ENCODE measurements at regions not wholly inside any gene's neighbourhood (a gene's known extent, or its start where the extent isn't known, plus 50 kb on each side); places are given as distances from the start of the nearest gene placed in this dataset.
"Not testable (repeated sequence)": the region's sequence is repeated elsewhere in the genome, so short reads cannot be mapped to it uniquely, and the experiment has no call there.

- not testable (repeated sequence) for DNase-seq (ENCODE audit: low read depth)
Observed at GRCh38 chr1:120465900-120466299, 51.1 kb downstream of the NBPF8 start.

GRCh38 chr1:120477663-120478062 is 62.8 kb downstream of the NBPF8 start:
- DNase-seq (ENCODE audit: low read depth): not testable (repeated sequence)

- DNase-seq (ENCODE audit: low read depth): not testable (repeated sequence)
Observed at GRCh38 chr1:120478400-120478799, 63.6 kb downstream of the NBPF8 start.

- DNase-seq (ENCODE audit: low read depth): not testable (repeated sequence)
Observed at GRCh38 chr1:120487542-120487941, 72.7 kb downstream of the NBPF8 start.

- DNase-seq (ENCODE audit: low read depth): not testable (repeated sequence)
Observed at GRCh38 chr1:120489217-120489616, 74.4 kb downstream of the NBPF8 start.

- DNase-seq (ENCODE audit: low read depth): not testable (repeated sequence)
Observed at GRCh38 chr1:120497145-120497544, 82.3 kb downstream of the NBPF8 start.

- DNase-seq (ENCODE audit: low read depth): not testable (repeated sequence)
Observed at GRCh38 chr1:120503284-120503683, 88.4 kb downstream of the NBPF8 start.

- not testable (repeated sequence) for DNase-seq (ENCODE audit: low read depth)
Observed at GRCh38 chr1:120506352-120506751, 91.5 kb downstream of the NBPF8 start.

GRCh38 chr1:120508351-120508750 is 93.5 kb downstream of the NBPF8 start:
- not testable (repeated sequence) for DNase-seq (ENCODE audit: low read depth)

- not testable (repeated sequence) for DNase-seq (ENCODE audit: low read depth)
Observed at GRCh38 chr1:120509258-120509657, 94.4 kb downstream of the NBPF8 start.

- DNase-seq (ENCODE audit: low read depth): not testable (repeated sequence)
Observed at GRCh38 chr1:120513099-120513498, 98.3 kb downstream of the NBPF8 start.

- not testable (repeated sequence) for DNase-seq (ENCODE audit: low read depth)
Observed at GRCh38 chr1:120513531-120513930, 98.7 kb downstream of the NBPF8 start.

- not testable (repeated sequence) for DNase-seq (ENCODE audit: low read depth)
Observed at GRCh38 chr1:120519196-120519595, 104.4 kb downstream of the NBPF8 start.

- DNase-seq (ENCODE audit: low read depth): not testable (repeated sequence)
Observed at GRCh38 chr1:120524416-120524815, 109.6 kb downstream of the NBPF8 start.

- not testable (repeated sequence) for DNase-seq (ENCODE audit: low read depth)
Observed at GRCh38 chr1:120525386-120525785, 110.6 kb downstream of the NBPF8 start.

GRCh38 chr1:120529475-120530089 is 114.7 kb downstream of the NBPF8 start:
- not testable (repeated sequence) for DNase-seq (ENCODE audit: low read depth)

- DNase-seq (ENCODE audit: low read depth): not testable (repeated sequence)
Observed at GRCh38 chr1:120531455-120531854, 116.6 kb downstream of the NBPF8 start.

- DNase-seq (ENCODE audit: low read depth): not testable (repeated sequence)
Observed at GRCh38 chr1:120534361-120535047, 119.7 kb downstream of the NBPF8 start.

GRCh38 chr1:120535052-120535451 is 120.2 kb downstream of the NBPF8 start:
- DNase-seq (ENCODE audit: low read depth): not testable (repeated sequence)

- not testable (repeated sequence) for DNase-seq (ENCODE audit: low read depth)
Observed at GRCh38 chr1:120541394-120541793, 126.6 kb downstream of the NBPF8 start.

GRCh38 chr1:120542365-120542764 is 127.5 kb downstream of the NBPF8 start:
- DNase-seq (ENCODE audit: low read depth): not testable (repeated sequence)

- not testable (repeated sequence) for DNase-seq (ENCODE audit: low read depth)
Observed at GRCh38 chr1:120542940-120543339, 128.1 kb downstream of the NBPF8 start.

- peak; percentile 66 for DNase-seq (ENCODE audit: low read depth)
Observed at GRCh38 chr1:120544434-120544833, 129.6 kb downstream of the NBPF8 start.

All from T-helper 22 cell (primary cell).